ENCODE measurements at regions not wholly inside any gene's neighbourhood (a gene's known extent, or its start where the extent isn't known, plus 50 kb on each side); places are given as distances from the start of the nearest gene placed in this dataset.

- 88 to 100% methylated on average over 1 of the region's 1 CpG for WGBS, 2 donors
- intact Hi-C loops (cut with DNase I): no loop called here
- Histone ChIP-seq H3K9me3 (peaks cover 0 to 5% (median 0%) of the 10 kb centered on the region in 3 donors), H3K27me3 (no peaks in the 10 kb centered on the region), H3K36me3 (replicated peaks in 1 of 2; ENCODE audit: insufficient read depth in 1 of 2, low read depth in 2 of 2) (no peaks in the 10 kb centered on the region), H3K4me1 (no peaks in the 10 kb centered on the region), H3K27ac (no peak overlapping the region), H3K4me3 (no peak overlapping the region)
- DNase-seq (no peak), ATAC-seq (no peak)
- no peak for TF ChIP-seq CTCF (IDR thresholded peaks at IDR 0.05)
These were observed 118.3 kb downstream of the BUD13 start for GRCh38 chr11:116654526-116654925.

GRCh38 chr11:116653206-116653605 lies 119.6 kb downstream of the BUD13 start:
- ATAC-seq: no peak
- 61 to 86% methylated on average over 9 of the region's 9 CpGs for WGBS, 2 donors
- H3K9me3 ChIP-seq: peaks cover 0 to 5% (median 0%) of the 10 kb centered on the region in 3 donors
- H3K4me1 ChIP-seq: no peaks in the 10 kb centered on the region
- intact Hi-C loops (cut with DNase I): no loop called here
- no peak overlapping the region for H3K27ac ChIP-seq
- no peaks in the 10 kb centered on the region for H3K36me3 ChIP-seq (replicated peaks in 1 of 2; ENCODE audit: insufficient read depth in 1 of 2, low read depth in 2 of 2)
- no peak for DNase-seq
- TF ChIP-seq CTCF (IDR thresholded peaks at IDR 0.05) (no peak), POLR2A (IDR thresholded peaks at IDR 0.05) (no peak)
- no peak overlapping the region for H3K4me3 ChIP-seq
- H3K27me3 ChIP-seq: no peaks in the 10 kb centered on the region

- WGBS, 2 donors: 43 to 50% methylated on average over 6 of the region's 6 CpGs
- H3K9me3 ChIP-seq: peaks cover 0 to 5% (median 0%) of the 10 kb centered on the region in 3 donors
- DNase-seq (no peak), ATAC-seq (no peak)
- H3K27ac ChIP-seq: no peak overlapping the region
- intact Hi-C loops (cut with DNase I): no loop called here
- H3K27me3 ChIP-seq: no peaks in the 10 kb centered on the region
- H3K36me3 ChIP-seq (replicated peaks in 1 of 2; ENCODE audit: insufficient read depth in 1 of 2, low read depth in 2 of 2): no peaks in the 10 kb centered on the region
- H3K4me1 ChIP-seq: no peaks in the 10 kb centered on the region
- H3K4me3 ChIP-seq: no peak overlapping the region
- no peak for TF ChIP-seq POLR2A (IDR thresholded peaks at IDR 0.05)
- no peak for TF ChIP-seq CTCF (IDR thresholded peaks at IDR 0.05)
These were observed 121.0 kb downstream of the BUD13 start for GRCh38 chr11:116651737-116652237.

DNA sequence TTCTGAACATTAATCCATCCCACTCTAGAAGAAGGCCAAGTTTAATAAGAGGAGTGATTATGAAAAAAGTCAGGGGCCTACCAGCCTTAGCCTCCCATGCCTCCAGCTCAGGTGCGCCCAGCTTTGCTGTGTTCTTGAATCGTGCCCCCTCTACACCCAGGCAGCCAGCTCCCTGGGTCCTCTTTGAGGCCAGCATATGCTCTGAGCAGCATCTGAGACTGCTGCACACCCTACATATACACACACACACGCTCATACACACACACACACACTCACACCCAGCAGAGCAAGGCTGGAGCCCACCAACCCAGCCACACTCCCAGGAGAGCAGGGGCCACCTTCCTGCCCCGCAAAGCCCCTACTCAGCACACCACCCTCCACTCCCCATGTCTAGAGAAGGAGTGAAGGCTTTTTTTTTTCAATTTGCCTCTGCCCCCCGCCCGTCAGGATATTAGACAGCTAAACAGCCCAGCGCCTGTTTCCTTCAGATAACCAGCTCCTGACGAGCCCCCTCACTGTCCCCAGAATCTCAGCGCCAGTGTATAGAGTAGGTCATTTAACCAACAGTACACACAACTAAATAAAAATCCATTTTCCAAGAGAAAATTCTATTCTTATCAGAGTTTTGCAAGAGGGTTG lies 121.6 kb downstream of the BUD13 start:
- no peak overlapping the region for H3K4me3 ChIP-seq
- no peaks in the 10 kb centered on the region for H3K36me3 ChIP-seq (replicated peaks in 1 of 2; ENCODE audit: insufficient read depth in 1 of 2, low read depth in 2 of 2)
- no peak overlapping the region for H3K27ac ChIP-seq
- TF ChIP-seq POLR2A (IDR thresholded peaks at IDR 0.05) (no peak), CTCF (IDR thresholded peaks at IDR 0.05) (no peak)
- intact Hi-C loops (cut with DNase I): no loop called here
- no peak for DNase-seq
- H3K27me3 ChIP-seq: no peaks in the 10 kb centered on the region
- H3K9me3 ChIP-seq: peaks cover 0 to 5% (median 0%) of the 10 kb centered on the region in 3 donors
- H3K4me1 ChIP-seq: no peaks in the 10 kb centered on the region
- ATAC-seq: no peak
- 70 to 75% methylated on average over 8 to 9 of the region's 9 CpGs for WGBS, 2 donors

GRCh38 chr11:116650052-116650451 lies 122.7 kb downstream of the BUD13 start:
- 45 to 51% methylated on average over 2 of the region's 2 CpGs for whole genome bisulfite sequencing, 2 donors

More at GRCh38 chr11:116650052-116650451, 122.7 kb downstream of the BUD13 start:
- peaks cover 0 to 7% (median 0%) of the 10 kb centered on the region in 3 donors for H3K9me3 ChIP-seq
- no peak for DNase-seq
- no peak for ATAC-seq
- no peaks in the 10 kb centered on the region for H3K36me3 ChIP-seq (replicated peaks in 1 of 2; ENCODE audit: insufficient read depth in 1 of 2, low read depth in 2 of 2)
- intact Hi-C loops (cut with DNase I): no loop called here
- no peaks in the 10 kb centered on the region for H3K4me1 ChIP-seq
- H3K27ac ChIP-seq: no peak overlapping the region
- TF ChIP-seq CTCF (IDR thresholded peaks at IDR 0.05) (no peak), POLR2A (IDR thresholded peaks at IDR 0.05) (no peak)
- no peaks in the 10 kb centered on the region for H3K27me3 ChIP-seq
- no peak overlapping the region for H3K4me3 ChIP-seq
